Smooth muscle cell (in vitro differentiated cells): ENCODE measurements at regions not wholly inside any gene's neighbourhood (a gene's known extent, or its start where the extent isn't known, plus 50 kb on each side); places are given as distances from the start of the nearest gene placed in this dataset.

Source experiments
- DNase-seq: peaks from one replicate; lab custom pipeline; 2025; ENCODE audit not compliant: unreplicated experiment; lab: John Stamatoyannopoulos, UW
- H2AFZ ChIP-seq: fragments of 200-600 bp; sonication (generic); 2 replicates; pipeline ENCODE4 v1.6.0; 2016; ENCODE audit warnings: antibody characterized with exemption, low read depth, mild to moderate bottlenecking
- H3F3A ChIP-seq: fragments of 200-600 bp; sonication (generic); 2 replicates; pipeline ENCODE4 v1.6.0; 2017; ENCODE audit warnings: antibody characterized with exemption, low read depth
- H3K27ac ChIP-seq: fragments of 200-600 bp; sonication (generic); 2 replicates; pipeline ENCODE4 v1.5.1; 2016; ENCODE audit warnings: low read depth, mild to moderate bottlenecking
- H3K27me3 ChIP-seq: fragments of 200-600 bp; sonication (generic); 2 replicates; pipeline ENCODE4 v1.6.1; 2016; ENCODE audit warnings: low read depth, mild to moderate bottlenecking
- H3K36me3 ChIP-seq: fragments of 200-600 bp; sonication (generic); 2 replicates; pipeline ENCODE4 v1.5.1; 2016; ENCODE audit warnings: low read depth
- H3K4me1 ChIP-seq: fragments of 200-600 bp; sonication (generic); 2 replicates; pipeline ENCODE4 v1.5.1; 2016; ENCODE audit warnings: low read depth
- H3K4me2 ChIP-seq: fragments of 200-600 bp; sonication (generic); 2 replicates; pipeline ENCODE4 v1.6.0; 2016; ENCODE audit warnings: mild to moderate bottlenecking
- H3K4me3 ChIP-seq: fragments of 200-600 bp; sonication (generic); 2 replicates; pipeline ENCODE4 v1.5.1; 2016; ENCODE audit warnings: mild to moderate bottlenecking
- H3K79me2 ChIP-seq: fragments of 200-600 bp; sonication (generic); 2 replicates; pipeline ENCODE4 v1.6.0; 2016; ENCODE audit warnings: low read depth, mild to moderate bottlenecking
- H3K9ac ChIP-seq: fragments of 200-600 bp; sonication (generic); 2 replicates; pipeline ENCODE4 v1.6.0; 2016; ENCODE audit warnings: low read depth
- H3K9me3 ChIP-seq: fragments of 200-600 bp; sonication (generic); replicated peaks from 2 replicates; pipeline ENCODE4 v1.5.1; 2016; ENCODE audit warnings: low read depth
- H4K20me1 ChIP-seq: fragments of 200-600 bp; sonication (generic); 2 replicates; pipeline ENCODE4 v1.6.0; 2016; ENCODE audit warnings: low read depth
- WGBS: methylation state at CpG from one replicate; pipeline ENCODE4 v1.1.7; 2016; ENCODE audit warnings: low lambda C conversion rate; 5-methylcytosine and 5-hydroxymethylcytosine counted together
- TF ChIP-seq, protein P1 (sequence below): fragments of 200-600 bp; sonication (generic); IDR thresholded peaks from 2 replicates; pipeline ENCODE4 v1.5.1; 2017; ENCODE audit warnings: borderline replicate concordance, mild to moderate bottlenecking, antibody characterized with exemption; ENCODE audit not compliant: insufficient read depth, poor library complexity, severe bottlenecking

DNA sequence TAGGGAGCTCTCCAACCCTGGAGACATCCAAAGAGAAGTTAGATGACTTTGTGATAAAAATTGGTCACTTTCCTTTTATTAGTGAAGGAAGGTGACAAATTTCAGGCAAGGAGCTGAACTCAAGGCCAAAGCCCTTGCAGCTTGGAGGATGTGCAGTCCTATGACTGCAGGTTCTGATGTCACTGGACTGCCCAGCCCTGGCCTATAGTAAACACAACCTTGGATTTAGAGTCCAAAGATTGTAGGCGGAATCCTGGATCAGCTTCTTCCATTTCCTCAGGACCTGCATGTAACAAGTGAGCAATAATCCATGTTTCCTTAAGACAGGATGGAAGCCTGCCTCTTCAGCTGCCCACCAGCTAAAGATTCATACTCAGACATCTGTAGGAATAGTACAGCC lies 169.3 kb upstream of the ZC3H12A start:
- H3K27me3 ChIP-seq = peaks cover 24% of the 10 kb centered on the region
- no peak overlapping the region for H3K4me3 ChIP-seq
- H3F3A ChIP-seq = no peaks in the 10 kb centered on the region
- H3K9ac ChIP-seq = no peak overlapping the region
- no peaks in the 10 kb centered on the region for H3K79me2 ChIP-seq
- no peak overlapping the region for H2AFZ ChIP-seq
- H3K9me3 ChIP-seq = no peaks in the 10 kb centered on the region
- no peaks in the 10 kb centered on the region for H4K20me1 ChIP-seq
- TF ChIP-seq, protein P1, sequence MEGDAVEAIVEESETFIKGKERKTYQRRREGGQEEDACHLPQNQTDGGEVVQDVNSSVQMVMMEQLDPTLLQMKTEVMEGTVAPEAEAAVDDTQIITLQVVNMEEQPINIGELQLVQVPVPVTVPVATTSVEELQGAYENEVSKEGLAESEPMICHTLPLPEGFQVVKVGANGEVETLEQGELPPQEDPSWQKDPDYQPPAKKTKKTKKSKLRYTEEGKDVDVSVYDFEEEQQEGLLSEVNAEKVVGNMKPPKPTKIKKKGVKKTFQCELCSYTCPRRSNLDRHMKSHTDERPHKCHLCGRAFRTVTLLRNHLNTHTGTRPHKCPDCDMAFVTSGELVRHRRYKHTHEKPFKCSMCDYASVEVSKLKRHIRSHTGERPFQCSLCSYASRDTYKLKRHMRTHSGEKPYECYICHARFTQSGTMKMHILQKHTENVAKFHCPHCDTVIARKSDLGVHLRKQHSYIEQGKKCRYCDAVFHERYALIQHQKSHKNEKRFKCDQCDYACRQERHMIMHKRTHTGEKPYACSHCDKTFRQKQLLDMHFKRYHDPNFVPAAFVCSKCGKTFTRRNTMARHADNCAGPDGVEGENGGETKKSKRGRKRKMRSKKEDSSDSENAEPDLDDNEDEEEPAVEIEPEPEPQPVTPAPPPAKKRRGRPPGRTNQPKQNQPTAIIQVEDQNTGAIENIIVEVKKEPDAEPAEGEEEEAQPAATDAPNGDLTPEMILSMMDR = no peak
- 92% methylated on average over 1 of the region's 1 CpG for WGBS
- no peaks in the 10 kb centered on the region for H3K36me3 ChIP-seq
- no peak overlapping the region for H3K4me2 ChIP-seq
- no peak overlapping the region for H3K27ac ChIP-seq
- no peak for DNase-seq
- no peaks in the 10 kb centered on the region for H3K4me1 ChIP-seq

DNA sequence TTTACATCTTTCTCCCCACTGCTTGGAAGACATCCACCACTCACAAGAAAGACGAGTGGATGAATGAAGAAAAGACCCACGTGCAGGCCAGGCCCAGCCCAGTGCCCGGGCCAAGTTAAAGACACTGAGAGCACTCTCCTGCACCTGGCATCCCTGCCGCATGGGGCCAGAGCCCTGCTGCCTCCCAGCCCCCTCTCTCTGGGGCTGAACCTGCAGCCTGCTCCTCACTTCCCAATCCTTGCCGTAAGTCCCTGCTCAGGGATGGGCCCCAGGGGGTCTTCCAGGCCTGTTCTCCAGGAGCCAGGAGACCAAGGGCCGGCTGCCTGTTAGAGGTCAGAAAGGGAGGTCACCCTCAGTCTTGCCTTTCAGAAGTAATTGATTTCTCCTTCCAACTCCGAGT lies 168.5 kb upstream of the ZC3H12A start:
- Histone ChIP-seq H3K27ac (no peak overlapping the region), H4K20me1 (no peaks in the 10 kb centered on the region), H3K36me3 (no peaks in the 10 kb centered on the region), H3K4me2 (no peak overlapping the region), H3F3A (no peaks in the 10 kb centered on the region), H3K79me2 (no peaks in the 10 kb centered on the region), H3K9me3 (no peaks in the 10 kb centered on the region), H3K4me3 (no peak overlapping the region), H3K27me3 (peaks cover 16% of the 10 kb centered on the region), H3K4me1 (no peaks in the 10 kb centered on the region), H3K9ac (no peak overlapping the region), H2AFZ (no peak overlapping the region)
- no peak for DNase-seq
- WGBS = 67% methylated on average over 7 of the region's 7 CpGs
- TF ChIP-seq, protein P1 = no peak

DNA sequence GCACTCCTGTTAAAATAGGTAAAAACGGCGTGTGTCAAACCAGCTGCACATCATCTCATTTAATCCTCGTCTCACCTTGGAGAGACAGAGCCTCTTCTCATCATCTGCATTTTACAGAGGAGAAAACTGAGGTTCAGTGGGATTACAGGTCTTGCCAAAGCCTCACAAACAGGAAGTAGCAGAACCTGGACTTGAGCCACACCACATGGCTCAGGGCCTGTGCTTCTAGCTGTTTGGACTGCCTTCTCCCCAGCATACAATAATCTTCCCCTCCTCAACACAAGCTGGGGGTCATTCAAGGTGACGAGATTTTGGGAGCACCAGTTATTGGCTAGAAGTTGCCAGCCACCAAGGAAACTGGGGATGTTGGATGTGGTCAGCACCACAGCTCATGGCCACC lies 167.9 kb upstream of the ZC3H12A start:
- Histone ChIP-seq H3K4me1 (no peaks in the 10 kb centered on the region), H3F3A (no peaks in the 10 kb centered on the region), H3K27ac (no peak overlapping the region), H3K4me2 (no peak overlapping the region), H3K79me2 (no peaks in the 10 kb centered on the region), H2AFZ (no peak overlapping the region), H3K9me3 (no peaks in the 10 kb centered on the region), H3K4me3 (no peak overlapping the region), H3K27me3 (peaks cover 15% of the 10 kb centered on the region), H3K9ac (no peak overlapping the region), H3K36me3 (no peaks in the 10 kb centered on the region), H4K20me1 (no peaks in the 10 kb centered on the region)
- 90% methylated on average over 4 of the region's 4 CpGs for WGBS
- no peak for DNase-seq
- TF ChIP-seq, protein P1 = no peak

DNA sequence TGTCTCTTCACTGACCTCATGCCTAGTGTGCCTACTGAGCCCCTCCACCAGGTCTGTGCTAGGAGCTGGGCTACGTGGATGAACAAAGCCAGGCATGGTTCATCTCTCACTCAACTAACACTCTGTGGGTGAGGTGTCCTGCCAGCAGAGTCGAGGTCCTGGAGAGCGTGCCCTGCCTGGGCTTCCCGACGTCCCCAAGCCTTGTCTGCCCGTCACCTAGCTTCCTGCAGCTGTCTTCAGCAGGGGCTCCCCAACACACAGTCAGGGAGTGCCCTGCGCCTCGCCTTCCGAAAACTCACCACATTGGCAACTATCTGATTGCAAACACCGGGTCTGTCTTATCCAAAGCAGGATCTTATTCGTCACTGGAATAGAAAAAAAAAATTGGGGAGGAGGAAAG lies 167.5 kb upstream of the ZC3H12A start:
- no peaks in the 10 kb centered on the region for H3F3A ChIP-seq
- TF ChIP-seq, protein P1 = no peak
- WGBS = 94% methylated on average over 11 of the region's 11 CpGs
- H3K9ac ChIP-seq = no peak overlapping the region
- peaks cover 15% of the 10 kb centered on the region for H3K27me3 ChIP-seq
- no peaks in the 10 kb centered on the region for H3K9me3 ChIP-seq
- H4K20me1 ChIP-seq = no peaks in the 10 kb centered on the region
- H3K4me2 ChIP-seq = no peak overlapping the region
- H2AFZ ChIP-seq = no peak overlapping the region
- H3K4me3 ChIP-seq = no peak overlapping the region
- DNase-seq = no peak
- no peak overlapping the region for H3K27ac ChIP-seq
- H3K4me1 ChIP-seq = no peaks in the 10 kb centered on the region
- no peaks in the 10 kb centered on the region for H3K36me3 ChIP-seq
- H3K79me2 ChIP-seq = no peaks in the 10 kb centered on the region
